Left colon (tissue), 2 donors: ENCODE measurements at regions not wholly inside any gene's neighbourhood (a gene's known extent, or its start where the extent isn't known, plus 50 kb on each side); places are given as distances from the start of the nearest gene placed in this dataset.

ENCODE experiments used
- ATAC-seq: fragments of 200-7000 bp; cut with Tn5 transposase; one replicate; pipeline ENCODE4 v1.9.1; 2020; ENCODE audit warnings: mild to moderate bottlenecking, moderate library complexity
- DNase-seq, 2 donors: peaks; one replicate each; pipeline ENCODE4 v3.0.0-alpha.2; 2020
- intact Hi-C, 2 donors: fragments of 100-400 bp; cut with DNase I in 1 of 2; cut with micrococcal nuclease in 1 of 2; formaldehyde crosslinking; loops; one replicate each; pipeline versions ENCODE4 v1.11.2 to v1.14.0; 2022; cut with DNase I, micrococcal nuclease
- donor health status: DM: no; HTN: no; CAD: no.
- donor health status: DM: yes; HTN: yes; CAD: no.

DNA sequence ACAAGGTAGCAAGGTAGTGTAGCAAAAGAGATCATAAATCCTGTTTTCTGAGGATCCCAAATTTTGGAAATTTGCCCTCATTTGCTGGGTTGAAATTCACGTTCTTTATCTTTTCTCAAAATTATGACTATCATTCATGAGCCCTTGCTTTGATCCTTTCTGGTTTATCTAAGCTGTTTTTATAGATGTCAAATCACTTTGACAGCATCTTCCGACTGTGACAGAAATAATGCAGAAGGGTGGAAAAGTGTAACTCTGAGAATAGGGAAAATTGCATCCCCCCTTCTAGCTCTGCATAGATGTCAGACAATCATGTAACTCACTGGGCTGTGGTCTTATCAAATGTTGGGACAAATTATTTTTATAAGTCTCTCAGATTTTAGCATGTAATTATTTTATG, 550.1 kb downstream of the OMA1 start:
- intact Hi-C loops = no loop called here
- ATAC-seq = no peak
- DNase-seq = no peak

DNA sequence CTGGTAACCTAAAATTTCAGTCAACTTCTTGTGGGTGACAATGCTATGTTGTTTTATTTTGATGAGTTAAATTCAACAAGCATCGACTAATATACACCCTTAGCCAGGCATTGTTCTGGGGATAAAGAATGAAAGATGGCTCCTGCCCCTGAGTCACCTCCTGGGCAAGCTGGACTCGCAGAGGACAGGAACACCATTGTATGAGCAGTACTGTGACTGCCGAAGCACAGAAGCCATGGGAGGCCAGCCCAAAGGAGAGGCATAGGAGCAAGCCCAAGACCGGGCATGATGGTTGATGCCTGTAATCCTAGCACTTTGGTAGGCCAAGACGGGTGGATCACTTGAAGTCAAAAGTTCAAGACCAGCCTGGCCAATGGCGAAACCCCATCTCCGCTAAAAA, 555.2 kb downstream of the OMA1 start:
- no peak for ATAC-seq
- intact Hi-C loops = no loop called here
- DNase-seq = no peak

DNA sequence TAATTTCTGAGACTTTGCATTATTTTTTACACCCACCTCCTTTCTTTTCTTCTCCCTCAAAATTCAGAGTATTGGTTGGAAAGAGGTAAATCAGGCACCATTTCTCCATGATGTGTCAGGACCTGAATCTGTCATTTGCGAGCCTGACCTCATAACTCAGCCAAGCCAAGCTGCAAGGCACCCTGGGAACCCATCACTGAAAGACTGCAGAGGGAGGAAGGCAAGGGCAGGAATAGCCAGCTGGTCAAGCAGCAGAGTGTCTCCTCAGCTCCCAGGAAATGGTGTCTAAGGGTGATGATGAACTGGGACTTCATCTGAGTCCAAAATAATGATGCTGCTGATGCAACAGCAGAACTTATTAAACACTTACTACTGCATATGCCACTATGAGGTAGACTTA, 556.6 kb downstream of the OMA1 start:
- ATAC-seq = no peak
- intact Hi-C loops = no loop called here
- DNase-seq = no peak

DNA sequence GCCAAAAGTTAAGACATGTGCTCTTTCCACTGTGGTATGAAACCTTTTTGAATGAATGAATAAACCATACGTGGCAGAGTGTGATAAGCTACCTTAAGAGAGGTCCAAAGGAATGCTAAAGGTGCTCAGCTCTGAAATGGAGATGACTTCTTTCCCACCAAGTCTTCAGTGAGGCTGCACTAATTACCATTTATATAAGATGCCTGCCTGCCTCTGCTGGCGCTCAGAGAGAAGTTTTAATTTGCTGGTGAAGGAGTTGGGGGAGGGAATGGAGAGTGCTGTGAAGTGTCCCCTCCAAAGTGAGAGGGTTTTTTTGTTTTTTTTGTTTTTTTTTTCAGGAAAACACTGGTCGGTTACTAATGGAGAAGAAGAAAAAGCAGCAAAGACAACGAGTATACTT, 559.0 kb downstream of the OMA1 start:
- DNase-seq (no peak), ATAC-seq (no peak)

DNA sequence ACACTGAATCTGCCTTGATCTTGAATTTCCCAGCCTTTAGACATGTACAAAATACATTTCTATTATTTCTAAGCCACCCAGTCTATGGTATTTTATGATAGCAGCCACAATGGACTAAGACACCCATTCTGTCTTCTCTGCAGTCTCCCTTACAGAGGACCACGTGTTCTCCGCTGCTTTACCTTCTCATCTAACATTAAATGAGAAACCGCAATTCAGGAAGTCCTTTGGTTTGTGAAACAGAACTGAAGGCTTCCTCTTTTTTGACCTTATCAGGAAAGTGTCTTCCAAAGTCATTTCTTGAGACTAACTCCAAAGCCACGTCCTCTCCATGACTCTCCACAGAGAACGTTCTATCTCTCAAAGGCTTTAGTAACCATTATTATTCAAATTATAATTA, 560.1 kb downstream of the OMA1 start:
- intact Hi-C loops = no loop called here
- ATAC-seq (no peak), DNase-seq (no peak)

More for the DNA sequence above, 559.0 kb downstream of the OMA1 start:
- intact Hi-C loops = no loop called here

DNA sequence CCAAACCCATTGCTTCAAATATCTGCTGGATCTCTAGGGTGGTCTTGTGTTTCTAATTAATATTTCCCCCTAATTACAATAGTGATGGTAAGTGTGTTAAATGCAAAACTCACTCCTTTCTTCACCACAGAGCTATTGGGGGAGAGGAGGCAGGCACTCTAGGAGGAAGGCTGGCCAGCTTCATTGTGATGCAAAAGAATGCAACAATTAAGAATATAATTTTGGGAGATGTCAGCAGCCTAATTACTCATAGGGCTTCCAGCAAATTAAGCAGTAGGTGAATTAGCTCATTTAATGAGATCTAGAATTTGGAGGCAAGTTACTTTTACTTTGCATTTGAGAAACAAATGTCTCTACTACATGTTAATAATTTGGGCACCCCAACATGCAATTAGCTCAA, 560.4 kb upstream of the DAB1 start:
- ATAC-seq = no peak

DNA sequence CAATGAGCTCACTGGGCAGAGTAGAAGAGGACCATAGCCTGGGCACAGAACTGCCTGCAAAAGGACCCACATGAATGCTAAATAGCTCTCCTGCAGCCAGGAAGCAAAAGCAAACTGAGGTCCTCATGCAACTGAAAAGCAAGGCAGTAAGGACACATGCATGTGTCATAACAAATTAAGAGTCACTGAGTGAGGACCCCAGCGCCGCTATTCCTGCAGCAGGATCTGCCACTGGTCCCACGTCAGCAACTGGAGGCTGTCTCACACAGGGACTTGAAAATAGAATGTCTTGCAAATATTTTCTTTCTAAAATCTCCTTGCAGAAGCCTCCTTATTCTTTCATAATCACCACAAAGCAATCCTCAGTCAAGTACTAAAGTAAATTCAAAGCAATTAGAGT, 559.6 kb upstream of the DAB1 start:
- ATAC-seq = no peak
- intact Hi-C loops = no loop called here
- DNase-seq = no peak

More for the DNA sequence above, 560.4 kb upstream of the DAB1 start:
- no peak for DNase-seq
- intact Hi-C loops = no loop called here

DNA sequence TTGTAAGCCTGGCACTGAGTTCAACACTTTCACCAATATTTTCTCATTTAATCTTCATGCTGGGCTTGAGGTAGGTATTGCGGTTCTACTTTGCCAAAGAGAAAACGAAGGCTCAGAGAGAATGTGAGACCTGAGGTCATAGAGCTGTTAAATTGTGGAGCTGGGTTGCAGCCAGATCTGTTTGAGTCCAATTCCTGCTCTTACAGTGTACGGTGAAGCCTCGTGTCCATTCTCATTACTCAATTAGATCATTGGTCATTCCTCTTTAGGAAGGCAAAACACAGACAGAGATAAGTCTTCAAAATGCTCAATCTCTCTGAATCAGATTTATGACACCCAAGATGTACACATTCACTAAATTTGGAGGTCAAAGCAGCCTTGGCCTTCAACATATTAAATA, 559.0 kb upstream of the DAB1 start:
- intact Hi-C loops = no loop called here
- ATAC-seq (no peak), DNase-seq (no peak)

DNA sequence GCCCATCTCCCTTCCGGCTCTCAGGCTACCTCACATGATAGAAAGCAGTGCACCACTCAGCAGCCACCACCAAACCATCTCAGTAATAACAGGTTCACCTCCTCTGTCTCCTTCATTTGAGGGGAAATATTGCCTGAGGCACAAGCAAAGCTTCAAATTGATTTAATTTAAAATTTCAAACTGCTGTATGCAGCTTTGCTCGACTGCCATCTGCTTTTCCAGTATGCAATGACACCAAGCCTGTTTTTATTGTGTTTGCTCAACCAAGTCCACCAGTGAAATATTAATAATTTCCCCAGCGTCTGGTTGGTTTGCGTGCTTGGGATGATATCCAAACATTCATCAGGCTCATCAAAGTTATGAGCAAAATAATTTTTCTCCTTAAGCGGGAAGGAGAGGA, 552.4 kb upstream of the DAB1 start:
- ATAC-seq (no peak), DNase-seq (no peak)
- intact Hi-C loops = no loop called here

DNA sequence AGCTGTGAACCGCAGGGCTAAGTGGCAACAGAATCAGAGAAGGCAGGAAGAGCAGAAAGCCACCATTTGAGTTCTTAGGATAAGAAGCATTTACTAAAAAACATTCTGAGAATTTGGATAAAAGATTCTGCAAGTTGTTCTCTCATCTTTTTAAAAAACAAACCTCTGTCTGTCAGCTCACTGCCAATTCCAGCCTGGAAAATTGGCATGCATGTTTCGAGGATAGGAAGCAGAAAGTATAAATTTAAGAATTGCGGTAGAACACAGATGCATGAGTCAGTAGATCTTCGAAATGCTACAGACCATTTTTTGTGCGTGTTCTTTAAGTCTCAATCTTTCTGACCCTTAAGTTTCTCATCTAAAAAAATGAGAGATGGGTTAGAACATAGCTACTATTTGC, 544.5 kb upstream of the DAB1 start:
- DNase-seq = no peak
- intact Hi-C loops = no loop called here
- ATAC-seq = no peak

DNA sequence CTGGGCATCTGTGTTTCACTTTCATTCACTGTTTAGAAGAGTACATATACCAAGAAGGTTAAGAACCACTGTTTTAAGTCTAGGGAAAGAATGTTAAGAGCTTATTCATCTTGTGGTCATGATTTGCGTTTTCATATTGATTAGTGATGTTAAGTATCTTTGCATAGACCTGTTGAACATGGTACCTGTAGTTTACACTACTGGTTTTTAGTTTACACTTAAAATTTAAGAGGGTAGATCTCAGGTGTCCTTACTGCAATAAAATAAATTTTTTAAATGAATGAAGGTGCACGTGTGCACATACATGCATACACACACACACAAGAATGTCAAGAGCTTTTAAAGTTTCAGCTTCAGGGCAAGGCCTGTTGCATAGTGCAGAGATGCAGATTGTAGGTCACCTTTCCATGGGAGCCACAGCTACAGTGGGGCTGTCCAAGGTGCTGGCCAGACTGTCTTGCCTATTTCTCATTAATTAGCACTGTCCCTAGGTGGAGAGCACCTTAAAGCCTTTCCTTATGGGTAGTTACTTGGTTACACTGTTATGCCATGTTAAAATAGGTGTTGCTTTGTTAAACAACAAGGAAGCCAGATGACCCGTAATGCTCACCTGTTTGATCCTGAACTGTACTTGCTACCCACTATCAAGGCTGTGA, 543.0 kb upstream of the DAB1 start:
- no peak for ATAC-seq
- DNase-seq = no peak
- intact Hi-C loops = no loop called here

DNA sequence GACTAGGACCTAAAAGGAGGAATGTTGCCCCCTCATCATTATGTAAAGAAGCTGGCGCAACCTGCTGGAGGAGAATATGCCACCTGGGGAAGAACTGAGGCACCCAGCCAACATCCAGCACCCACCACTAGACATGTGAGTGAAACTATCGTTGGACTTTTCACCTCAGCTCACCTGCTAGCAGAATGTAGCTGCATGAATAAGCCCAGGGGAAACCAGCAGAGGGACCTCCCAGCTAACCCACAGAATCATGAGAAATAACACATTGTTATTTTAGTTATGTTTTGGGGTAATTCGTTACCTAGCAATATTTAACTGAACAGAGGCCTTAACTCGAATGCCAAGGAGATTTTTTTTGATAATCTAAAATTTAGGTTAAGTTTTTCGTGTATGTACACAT, 542.5 kb upstream of the DAB1 start:
- intact Hi-C loops = no loop called here
- ATAC-seq (no peak), DNase-seq (no peak)

DNA sequence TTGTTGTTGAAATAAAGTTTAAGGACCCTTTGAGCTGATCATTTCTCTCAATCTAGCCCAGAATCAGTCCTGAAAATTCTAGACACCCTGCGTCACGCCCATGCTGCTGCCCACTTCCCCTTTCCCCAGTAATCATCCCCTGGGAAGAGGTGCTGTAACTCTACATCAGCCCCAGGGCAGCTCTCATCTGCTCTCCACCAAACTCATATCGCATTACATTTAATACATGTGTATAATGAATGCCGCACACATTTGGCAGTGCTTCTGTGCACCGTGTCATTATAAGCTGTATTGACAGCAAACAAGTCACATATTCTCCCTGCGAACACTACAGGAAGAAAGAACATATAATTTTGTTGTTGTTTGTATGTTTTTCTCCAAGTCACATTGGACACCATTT, 539.7 kb upstream of the DAB1 start:
- no peak for DNase-seq
- intact Hi-C loops = no loop called here
- no peak for ATAC-seq

DNA sequence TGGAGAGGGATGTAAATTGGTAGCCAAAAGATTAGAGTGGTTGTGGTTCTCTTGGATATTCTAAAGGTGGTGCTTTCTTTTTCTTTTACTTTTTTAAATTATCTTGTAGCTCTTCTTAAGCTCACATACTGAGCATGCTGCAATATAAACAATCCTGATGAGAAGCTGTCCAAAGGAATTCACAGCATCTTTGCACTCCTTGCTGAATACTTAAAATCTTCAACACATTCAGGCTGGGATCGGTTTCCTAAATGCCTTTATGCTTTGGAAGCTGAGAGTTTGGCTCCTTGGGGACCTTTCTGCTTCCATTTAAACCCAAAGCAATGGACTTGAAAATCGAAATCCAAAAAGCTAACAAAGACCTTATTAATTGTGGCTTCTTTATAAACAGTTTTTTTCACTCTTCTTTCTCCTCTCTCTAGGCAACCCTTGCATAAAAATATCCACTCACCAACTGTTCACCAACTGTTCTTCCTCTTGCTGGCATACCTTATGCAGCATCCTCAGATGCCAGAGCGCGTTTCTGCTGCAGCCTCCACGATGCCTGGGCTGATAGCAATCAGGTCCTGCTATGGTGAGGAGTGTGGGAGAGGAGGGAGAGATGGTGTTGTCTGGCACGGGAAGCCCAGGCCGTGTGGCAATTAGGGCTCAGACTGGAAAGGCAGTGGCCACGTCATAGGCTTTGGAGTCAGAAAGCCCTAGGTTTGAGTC, 535.8 kb upstream of the DAB1 start:
- DNase-seq (no peak), ATAC-seq (no peak)
- intact Hi-C loops = no loop called here

DNA sequence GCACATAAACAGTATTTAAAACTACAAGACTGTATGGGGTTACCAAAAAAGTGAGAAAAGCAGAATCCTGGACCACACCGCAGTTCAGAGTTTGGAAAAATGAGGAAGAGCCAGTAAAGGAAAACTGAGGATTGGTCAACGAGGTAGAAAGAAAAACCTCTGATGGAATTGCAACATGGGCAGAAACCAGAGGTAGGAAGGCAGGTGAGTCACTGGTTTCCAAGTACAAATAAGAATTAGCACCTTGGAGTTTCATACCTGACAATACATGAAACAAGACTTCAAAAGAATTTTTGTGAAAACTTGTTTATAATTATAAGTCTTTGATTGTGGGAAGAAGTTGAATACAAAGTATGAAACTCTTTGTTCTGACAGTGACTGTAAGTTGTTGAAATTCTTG, 533.7 kb upstream of the DAB1 start:
- ATAC-seq (no peak), DNase-seq (no peak)
- intact Hi-C loops = no loop called here

DNA sequence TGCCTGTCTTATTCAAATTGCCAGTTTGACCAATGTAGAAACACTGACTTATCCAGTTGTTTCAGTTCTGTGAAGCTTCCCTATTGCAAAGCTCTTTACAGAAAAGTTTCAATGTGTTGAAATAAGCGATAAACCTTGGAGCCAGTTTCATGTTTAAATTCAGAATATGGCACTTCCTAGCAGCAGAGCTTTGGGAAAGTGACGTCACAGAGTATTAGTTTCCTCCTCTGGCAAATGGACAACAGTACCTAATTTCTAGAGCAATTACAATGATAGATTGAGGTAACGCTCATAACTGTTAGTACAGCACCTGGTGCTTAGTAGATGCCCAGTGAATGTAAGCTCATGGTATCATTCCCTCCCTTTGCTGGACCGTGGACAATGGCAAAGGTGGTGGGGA, 527.5 kb upstream of the DAB1 start:
- DNase-seq (no peak), ATAC-seq (no peak)
- intact Hi-C loops = no loop called here

DNA sequence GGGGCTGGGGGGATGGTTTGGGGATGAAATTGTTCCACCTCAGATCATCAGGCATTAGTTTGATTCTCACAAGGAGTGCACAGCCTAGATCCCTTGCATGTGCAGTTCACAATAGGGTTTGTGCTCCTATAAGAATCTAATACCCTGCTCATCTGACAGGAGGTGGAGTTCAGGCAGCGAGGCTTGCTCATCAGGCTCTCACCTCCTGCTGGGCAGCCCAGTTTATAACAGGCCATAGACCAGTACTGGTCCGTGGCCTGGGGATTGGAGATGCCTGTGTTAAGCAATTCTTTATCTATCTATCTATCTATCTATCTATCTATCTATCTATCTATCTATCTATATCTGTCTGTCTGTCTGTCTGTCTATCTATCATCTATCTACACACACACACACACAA, 525.3 kb upstream of the DAB1 start:
- no peak for DNase-seq
- no peak for ATAC-seq
- intact Hi-C loops = no loop called here

DNA sequence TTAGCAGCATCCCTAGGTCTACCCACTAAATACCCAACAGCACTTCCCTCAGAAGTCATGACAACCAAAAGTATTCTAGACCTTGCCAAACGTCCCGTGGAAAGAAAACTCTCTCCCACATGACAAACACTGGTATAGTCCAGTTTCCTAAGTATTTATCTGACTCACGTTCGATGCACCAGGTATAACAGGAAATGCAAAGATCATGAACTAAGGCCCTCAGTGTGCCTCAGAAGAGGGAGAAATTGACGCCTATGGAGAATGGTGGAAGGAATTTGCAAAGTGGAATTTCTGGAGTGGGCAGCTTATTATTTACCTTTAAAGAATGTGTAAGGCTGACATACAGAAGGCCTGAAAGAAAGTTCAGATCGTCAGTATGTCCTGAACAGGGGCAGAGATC, 523.6 kb upstream of the DAB1 start:
- DNase-seq (no peak), ATAC-seq (no peak)
- intact Hi-C loops = no loop called here

DNA sequence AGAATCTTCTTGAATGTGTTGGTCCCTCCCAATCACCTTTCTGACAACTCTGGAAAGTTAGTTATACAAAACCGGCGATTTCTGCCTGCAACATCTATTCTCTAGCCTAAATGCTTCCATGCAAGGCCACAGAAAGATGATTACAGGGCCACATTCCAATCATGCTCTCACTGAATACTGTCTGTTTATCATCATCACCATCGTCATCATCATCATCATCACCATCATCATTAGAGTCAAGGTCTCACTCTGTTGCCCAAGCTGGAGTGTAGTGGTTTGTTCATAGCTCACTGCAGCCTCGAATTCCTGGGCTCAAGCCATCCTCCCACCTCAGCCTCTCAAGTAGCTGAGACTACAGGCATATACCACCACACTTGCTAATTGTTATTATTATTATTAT, 521.2 kb upstream of the DAB1 start:
- DNase-seq (no peak), ATAC-seq (no peak)
- intact Hi-C loops = no loop called here

DNA sequence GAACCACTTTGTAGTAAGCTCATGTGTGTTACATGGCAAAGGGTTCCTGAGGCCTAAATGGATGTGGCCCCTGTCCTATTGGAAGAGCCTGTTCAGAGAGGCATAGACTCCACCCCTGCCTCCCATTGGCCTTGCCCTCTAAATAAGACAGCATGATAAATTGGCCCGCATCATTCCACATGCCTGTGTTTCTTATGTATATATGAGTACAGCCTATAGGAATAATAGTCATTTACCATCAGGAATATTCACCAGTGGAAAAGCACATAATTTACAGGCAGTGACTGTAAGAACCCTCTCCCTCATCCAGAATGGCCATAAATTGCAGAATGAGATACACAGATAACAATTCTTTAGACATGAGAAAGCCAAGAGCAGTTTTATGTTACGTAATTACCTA, 519.5 kb upstream of the DAB1 start:
- no peak for DNase-seq
- no peak for ATAC-seq
- intact Hi-C loops = no loop called here

DNA sequence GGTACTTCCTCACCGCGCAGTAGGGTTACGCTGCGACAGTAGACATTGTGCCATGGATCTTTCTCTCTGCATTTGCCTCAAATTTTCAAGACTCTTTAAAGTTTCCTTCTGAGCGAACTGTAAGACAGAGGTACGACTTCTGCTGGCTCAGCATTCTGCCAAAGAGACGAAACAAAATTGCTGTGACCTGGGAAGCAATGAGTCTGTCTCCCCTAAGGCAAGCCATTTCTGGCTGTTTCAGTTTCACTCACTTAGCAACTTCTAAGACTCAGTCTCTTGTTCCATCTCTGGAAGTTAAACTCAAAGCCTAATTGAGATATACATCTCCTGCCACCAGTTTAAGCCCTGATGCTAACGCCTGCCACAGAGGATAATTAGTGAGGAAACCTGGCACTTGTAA, 510.9 kb upstream of the DAB1 start:
- ATAC-seq = no peak

More for the DNA sequence above, 510.9 kb upstream of the DAB1 start:
- intact Hi-C loops = no loop called here
- DNase-seq = no peak
